Germinal center (tissue), 1 donor: ENCODE measurements at regions not wholly inside any gene's neighbourhood (a gene's known extent, or its start where the extent isn't known, plus 50 kb on each side); places are given as distances from the start of the nearest gene placed in this dataset.
"Not testable (repeated sequence)": the region's sequence is repeated elsewhere in the genome, so short reads cannot be mapped to it uniquely, and the experiment has no call there.

Source experiments
- DNase-seq: peaks from one replicate; pipeline ENCODE4 v3.0.0; 2012; ENCODE audit warnings: mixed read lengths, low spot score

DNA sequence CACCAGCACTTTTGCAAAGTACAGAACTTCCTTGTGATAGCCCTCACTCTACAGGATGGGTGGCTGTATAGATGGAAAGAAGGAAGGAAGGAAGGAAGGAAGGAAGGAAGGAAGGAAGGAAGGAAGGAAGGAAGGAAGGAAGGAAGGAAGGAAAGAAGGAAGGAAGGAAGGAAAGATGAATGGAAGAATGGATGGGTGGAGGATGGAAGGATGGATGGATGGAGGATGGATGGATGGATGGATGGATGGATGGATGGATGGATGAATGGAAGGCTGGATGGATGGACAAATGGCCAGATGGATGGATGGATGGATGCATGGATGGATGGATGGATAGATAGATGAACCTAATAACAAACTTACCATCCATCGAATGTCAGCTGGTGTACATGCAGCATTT, 256.9 kb downstream of the ANKRD60 start:
- DNase-seq, result not testable (repeated sequence)

DNA sequence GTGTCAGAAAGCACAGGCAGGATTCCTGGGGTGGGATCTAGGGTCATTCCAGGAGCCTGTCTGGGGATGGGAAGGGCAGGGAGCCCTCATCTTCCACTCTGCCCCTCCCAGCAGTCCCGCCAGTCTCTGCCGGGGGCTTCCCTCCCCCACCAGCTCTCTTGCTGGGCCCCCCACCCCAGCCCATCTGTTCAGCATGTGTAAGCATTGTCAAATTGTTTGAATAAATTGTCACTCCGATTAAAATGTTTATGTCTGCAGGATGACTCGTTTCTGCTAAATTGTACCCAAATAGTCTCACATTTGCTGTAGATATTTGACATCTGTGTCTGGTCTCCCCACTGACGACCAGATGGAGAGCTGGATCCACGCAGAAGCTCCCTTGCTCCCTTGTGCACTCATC, 257.6 kb downstream of the ANKRD60 start:
- DNase-seq, result no peak

- no peak for DNase-seq
These were observed 258.3 kb downstream of the ANKRD60 start for GRCh38 chr20:57970116-57970515.

- DNase-seq, result no peak
These were observed 258.3 kb upstream of the PMEPA1 start for GRCh38 chr20:57968120-57968519.

- no peak for DNase-seq
These were observed 257.5 kb upstream of the PMEPA1 start for GRCh38 chr20:57967364-57967763.

GRCh38 chr20:57966620-57967019, 256.8 kb upstream of the PMEPA1 start:
- no peak for DNase-seq

DNA sequence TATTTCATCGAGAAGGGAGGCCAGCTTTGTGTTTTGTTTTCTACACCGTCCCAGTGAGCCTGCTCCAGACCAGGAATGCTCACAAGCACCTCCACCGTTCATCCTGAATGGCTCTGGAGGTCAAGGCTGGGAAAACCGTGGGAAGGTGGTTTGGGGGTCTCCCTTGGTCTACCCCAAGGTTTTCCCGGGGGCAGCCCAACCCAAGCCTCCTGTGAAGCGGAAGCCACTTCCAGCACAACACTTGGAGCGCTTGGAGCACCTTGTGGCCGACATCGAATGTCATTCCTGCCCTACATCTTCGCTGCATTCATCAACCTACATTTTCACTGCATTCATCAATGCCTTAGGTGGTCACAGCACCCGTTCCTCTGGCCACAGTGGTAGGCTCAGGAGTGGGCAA, 255.6 kb upstream of the PMEPA1 start:
- DNase-seq, result no peak

GRCh38 chr20:57964011-57964862, 254.4 kb upstream of the PMEPA1 start:
- DNase-seq, result no peak

DNA sequence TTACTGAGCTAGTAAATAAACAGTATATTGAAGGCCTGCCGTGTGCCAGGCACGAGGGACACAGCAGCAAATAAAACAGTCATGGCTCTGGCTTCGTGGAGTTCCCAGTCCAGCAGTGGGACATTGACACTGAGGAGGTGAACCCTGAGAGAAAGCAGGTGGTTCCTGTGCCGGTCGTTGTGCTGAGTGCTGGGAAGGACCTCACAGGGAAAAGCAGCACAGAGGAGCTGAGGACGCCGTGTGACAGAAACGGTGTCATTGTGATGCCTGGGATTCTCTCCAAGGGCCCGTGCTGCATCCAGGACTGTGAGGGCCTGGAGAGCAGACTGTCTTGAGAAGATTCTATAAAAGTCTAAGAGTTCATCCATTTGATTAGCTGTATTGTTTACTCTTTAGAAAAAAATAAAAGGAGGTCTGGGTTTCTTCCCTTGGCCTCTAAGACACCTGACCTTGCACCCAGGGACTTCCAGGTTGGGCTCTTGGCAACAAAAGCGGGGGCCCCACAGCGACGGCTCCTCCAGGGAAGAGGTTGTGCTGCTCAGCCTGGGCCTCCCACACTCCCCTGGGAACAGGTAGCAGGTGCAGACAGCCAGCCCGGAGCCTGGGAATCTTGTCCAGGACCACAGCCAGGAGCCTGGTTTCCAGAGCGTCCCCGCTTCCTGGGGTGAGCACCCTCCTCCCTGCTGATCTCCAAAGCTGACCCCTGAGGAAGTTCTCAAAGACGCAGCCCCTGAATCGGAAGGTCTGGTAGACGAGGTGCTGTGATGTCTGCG, 251.2 kb upstream of the PMEPA1 start:
- no peak for DNase-seq

GRCh38 chr20:57959589-57959988, 249.8 kb upstream of the PMEPA1 start:
- DNase-seq, result no peak

DNA sequence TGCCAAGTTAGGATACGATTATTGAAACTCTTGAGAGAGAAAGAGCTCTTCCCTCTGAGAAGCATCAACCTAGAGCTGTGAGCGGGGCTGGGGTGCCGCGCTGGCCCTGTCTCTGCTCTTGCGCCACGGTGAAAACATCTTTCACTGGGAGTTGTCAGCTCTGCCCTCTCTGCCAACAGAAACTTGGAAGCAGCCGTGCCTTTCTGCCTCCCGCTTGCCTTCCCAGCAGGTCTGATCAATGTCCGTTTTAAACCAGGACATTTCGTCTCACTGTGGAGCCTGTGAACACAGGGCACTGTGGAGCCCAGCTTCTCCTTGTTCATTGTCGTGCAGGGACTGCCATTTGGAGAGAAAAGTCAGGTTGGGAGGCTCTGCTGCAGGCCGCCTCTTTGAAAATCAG, 249.2 kb upstream of the PMEPA1 start:
- no peak for DNase-seq

GRCh38 chr20:57958050-57958420, 248.2 kb upstream of the PMEPA1 start:
- DNase-seq, result no peak

- DNase-seq, result no peak
These were observed 247.7 kb upstream of the PMEPA1 start for GRCh38 chr20:57957411-57958049.

DNA sequence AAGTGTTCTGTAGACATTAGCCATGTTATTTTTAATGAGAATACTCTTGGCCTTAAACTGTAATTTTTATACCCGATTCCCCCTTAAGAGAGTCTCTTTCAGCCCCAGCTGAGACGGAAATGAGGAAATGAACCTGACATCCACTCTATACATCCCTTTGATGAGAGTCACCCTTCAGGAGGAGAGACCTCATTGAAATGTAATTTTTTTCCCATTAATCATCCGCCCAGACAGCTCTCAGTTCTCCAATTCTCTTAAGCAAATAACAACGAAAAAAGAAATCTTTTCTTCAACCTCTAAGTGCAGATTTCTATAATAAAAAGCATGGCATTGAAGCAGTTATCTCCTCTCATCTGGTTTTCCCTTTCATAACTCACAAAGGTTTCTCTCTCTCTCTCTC, 243.8 kb upstream of the PMEPA1 start:
- DNase-seq, result no peak

DNA sequence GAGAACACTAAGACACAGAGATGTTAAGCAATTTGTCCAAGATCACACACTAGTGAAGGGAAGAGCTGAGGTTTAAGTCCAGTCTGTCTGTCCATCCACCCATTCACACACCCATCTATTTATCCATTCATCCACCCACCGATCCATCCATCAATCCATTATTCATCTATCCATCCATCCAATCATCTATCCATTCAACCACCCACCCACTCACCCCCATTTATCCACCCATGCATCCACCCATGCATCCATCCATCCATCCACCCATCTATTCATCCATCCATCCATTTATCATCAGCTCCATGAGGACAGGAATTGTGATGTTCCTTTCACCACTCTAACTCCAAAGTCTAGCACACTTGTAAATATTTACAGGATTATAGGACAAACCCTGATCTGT, 242.3 kb upstream of the PMEPA1 start:
- no peak for DNase-seq

GRCh38 chr20:57951549-57951948, 241.7 kb upstream of the PMEPA1 start:
- DNase-seq, result no peak

DNA sequence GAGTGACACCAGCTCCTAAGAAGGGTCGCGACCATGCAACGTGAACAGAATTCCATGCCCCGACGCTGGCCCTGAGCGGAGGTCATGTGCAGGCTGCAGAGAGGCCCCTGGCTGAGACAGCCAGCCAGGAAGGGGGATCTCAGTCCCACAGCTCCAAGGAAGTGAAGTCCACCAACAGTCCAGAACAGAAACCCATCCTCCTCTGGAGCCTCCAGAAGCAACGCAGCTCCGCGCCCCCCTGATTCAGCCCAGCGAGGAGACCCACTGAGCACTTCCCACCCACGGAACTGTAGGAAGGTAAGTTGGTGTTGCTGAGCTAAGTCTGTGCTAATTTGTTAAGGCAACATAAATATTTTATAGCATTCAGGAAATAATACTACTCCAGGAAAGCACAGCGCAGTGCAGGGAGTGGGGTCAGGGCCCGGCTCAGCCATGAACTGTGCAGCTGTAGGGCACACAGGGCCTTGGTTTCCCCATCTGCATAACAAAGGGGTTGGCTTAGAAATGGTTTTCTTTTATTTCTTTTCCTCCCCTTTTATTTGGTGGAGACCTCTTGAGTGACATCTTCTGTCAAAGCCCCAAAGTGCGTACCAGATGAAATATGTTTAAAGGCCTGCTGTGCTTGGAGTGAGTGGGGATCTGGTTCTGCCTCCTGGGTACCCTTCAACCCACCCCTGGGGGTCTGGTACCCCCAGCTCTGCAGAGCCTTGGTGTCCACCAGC, 241.1 kb upstream of the PMEPA1 start:
- no peak for DNase-seq

- DNase-seq, result no peak
These were observed 238.6 kb upstream of the PMEPA1 start for GRCh38 chr20:57948180-57948955.

GRCh38 chr20:57947421-57948179, 237.8 kb upstream of the PMEPA1 start:
- no peak for DNase-seq

DNA sequence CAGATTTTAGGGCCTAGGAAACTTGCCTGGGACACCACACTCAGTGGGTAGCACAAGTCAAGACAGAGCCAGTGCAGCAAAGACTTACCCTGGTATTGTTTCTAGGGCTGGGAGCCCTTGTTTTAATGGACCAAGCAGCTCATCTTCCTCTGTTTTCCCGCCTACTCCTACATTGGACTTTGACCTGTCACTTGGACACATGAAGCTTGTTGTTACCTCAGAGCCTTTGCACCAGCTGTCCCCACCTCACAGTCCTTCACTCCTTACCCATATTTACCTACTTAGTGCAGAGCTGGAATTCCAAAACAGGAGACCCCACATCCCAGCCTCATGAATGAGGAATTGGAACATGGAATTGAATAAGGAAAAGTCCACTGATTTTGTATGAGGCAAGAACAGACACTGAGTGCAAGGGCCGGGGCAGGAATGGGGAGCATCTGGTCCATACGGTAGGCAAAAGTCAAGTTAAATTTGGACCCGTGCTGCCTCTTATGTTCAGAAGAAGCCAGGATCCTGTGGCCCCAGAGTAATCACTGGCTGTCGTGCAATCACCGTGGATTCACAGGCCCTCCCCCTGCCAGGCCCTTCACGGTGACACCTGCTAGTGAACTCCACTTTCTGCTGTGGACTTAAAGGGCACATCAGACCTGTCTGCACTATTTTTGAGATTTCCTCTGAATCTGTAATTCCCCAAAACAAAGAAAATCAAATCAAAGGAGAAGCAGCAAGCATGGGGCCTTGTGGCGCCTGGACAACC, 236.9 kb upstream of the PMEPA1 start:
- no peak for DNase-seq
